HEK293 (cell line): ENCODE measurements at regions not wholly inside any gene's neighbourhood (a gene's known extent, or its start where the extent isn't known, plus 50 kb on each side); places are given as distances from the start of the nearest gene placed in this dataset.

Experiments
- CTCF ChIA-PET: fragments of 350-600 bp; formaldehyde crosslinking; extraction: SDS; loops from one replicate; lab custom pipeline; 2021; ENCODE audit warnings: antibody characterized with exemption; lab: Yijun Ruan, JAX
- POLR2A ChIA-PET: fragments of 300-600 bp; formaldehyde crosslinking; extraction: SDS; loops from one replicate; lab custom pipeline; 2020; ENCODE audit warnings: antibody characterized with exemption, inconsistent platforms; lab: Yijun Ruan, JAX
- H3K27ac ChIP-seq: fragments of 200-500 bp; sonication (Bioruptor generic); 2 replicates; pipeline ENCODE4 v1.5.1; 2014; ENCODE audit warnings: low read depth, low read length, control low read depth, inconsistent platforms; ENCODE audit errors: extremely low read depth
- H3K36me3 ChIP-seq, 2 experiments: fragments of 200-500 bp in 1 of 2; sonication (Bioruptor generic) in 1 of 2; 1 replicate in 1 of 2; 2 replicates in 1 of 2; pipeline ENCODE4 v1.5.1; 2014 to 2017; ENCODE audit warnings: inconsistent platforms in 2 of 2, low read length in 2 of 2; ENCODE audit not compliant: control insufficient read depth in 2 of 2, insufficient read depth in 1 of 2
- H3K4me1 ChIP-seq: fragments of 200-500 bp; sonication (Bioruptor generic); 2 replicates; pipeline ENCODE4 v1.5.1; 2014; ENCODE audit warnings: mild to moderate bottlenecking, low read length, inconsistent platforms; ENCODE audit not compliant: control insufficient read depth, insufficient read depth
- H3K4me3 ChIP-seq: 2 replicates; pipeline ENCODE4 v1.5.1; 2011; ENCODE audit warnings: low read depth, mild to moderate bottlenecking, control low read depth, low read length, moderate library complexity
- H3K9me3 ChIP-seq: fragments of 200-500 bp; sonication (Bioruptor generic); 2 replicates; pipeline ENCODE4 v1.5.1; 2014; ENCODE audit warnings: low read depth, low read length, inconsistent platforms; ENCODE audit not compliant: control insufficient read depth, insufficient read depth
- ATF2 ChIP-seq: fragments of 450-650 bp; formaldehyde crosslinking; IDR thresholded peaks from 2 replicates; pipeline ENCODE4 v1.5.1; 2016; ENCODE audit warnings: missing biosample characterization, missing genetic modification characterization, low read depth
- BCL6B ChIP-seq: fragments of 450-650 bp; formaldehyde crosslinking; IDR thresholded peaks from 2 replicates; pipeline ENCODE4 v1.5.1; 2017; ENCODE audit warnings: missing biosample characterization, missing genetic modification characterization
- EGR2 ChIP-seq: fragments of 450-650 bp; formaldehyde crosslinking; IDR thresholded peaks from 2 replicates; pipeline ENCODE4 v1.5.1; 2016; ENCODE audit warnings: low read depth, missing biosample characterization, missing genetic modification characterization
- IKZF3 ChIP-seq: fragments of 450-650 bp; IDR thresholded peaks from 2 replicates; pipeline ENCODE4 v1.5.0; 2018; ENCODE audit warnings: missing biosample characterization, mild to moderate bottlenecking, missing genetic modification characterization, moderate library complexity
- KLF1 ChIP-seq: fragments of 450-650 bp; formaldehyde crosslinking; IDR thresholded peaks from 2 replicates; pipeline ENCODE4 v1.5.1; 2016; ENCODE audit warnings: missing biosample characterization, missing genetic modification characterization
- KLF8 ChIP-seq: fragments of 450-650 bp; formaldehyde crosslinking; IDR thresholded peaks from 2 replicates; pipeline ENCODE4 v1.5.1; 2016; ENCODE audit warnings: missing biosample characterization, missing genetic modification characterization
- OSR2 ChIP-seq: fragments of 450-650 bp; formaldehyde crosslinking; IDR thresholded peaks from 2 replicates; pipeline ENCODE4 v1.5.1; 2016; ENCODE audit warnings: missing biosample characterization, missing genetic modification characterization
- PRDM4 ChIP-seq: fragments of 450-650 bp; formaldehyde crosslinking; IDR thresholded peaks from 2 replicates; pipeline ENCODE4 v1.5.1; 2017; ENCODE audit warnings: missing biosample characterization, missing genetic modification characterization
- ZBTB48 ChIP-seq: fragments of 450-650 bp; formaldehyde crosslinking; IDR thresholded peaks from 2 replicates; pipeline ENCODE4 v1.5.1; 2016; ENCODE audit warnings: missing biosample characterization, missing genetic modification characterization
- ZBTB8A ChIP-seq: fragments of 450-650 bp; formaldehyde crosslinking; IDR thresholded peaks from 2 replicates; pipeline ENCODE4 v1.5.1; 2016; ENCODE audit warnings: missing biosample characterization, missing genetic modification characterization
- ZFHX2 ChIP-seq: fragments of 450-650 bp; formaldehyde crosslinking; conservative IDR thresholded peaks from 2 replicates; pipeline ENCODE4 v1.5.1; 2016; ENCODE audit warnings: missing biosample characterization, missing genetic modification characterization
- ZNF175 ChIP-seq: fragments of 450-650 bp; formaldehyde crosslinking; IDR thresholded peaks from 2 replicates; pipeline ENCODE4 v1.5.1; 2016; ENCODE audit warnings: missing biosample characterization, missing genetic modification characterization
- ZNF184 ChIP-seq: fragments of 450-650 bp; IDR thresholded peaks from 2 replicates; pipeline ENCODE4 v1.5.1; 2018; ENCODE audit warnings: missing biosample characterization, mild to moderate bottlenecking, missing genetic modification characterization
- ZNF202 ChIP-seq: fragments of 450-650 bp; formaldehyde crosslinking; IDR thresholded peaks from 2 replicates; pipeline ENCODE4 v1.5.1; 2016; ENCODE audit warnings: missing biosample characterization, missing genetic modification characterization, borderline replicate concordance
- ZNF214 ChIP-seq: fragments of 450-650 bp; formaldehyde crosslinking; IDR thresholded peaks from 2 replicates; pipeline ENCODE4 v1.5.1; 2017; ENCODE audit warnings: missing biosample characterization, mild to moderate bottlenecking, missing genetic modification characterization, borderline replicate concordance
- ZNF394 ChIP-seq: fragments of 450-650 bp; formaldehyde crosslinking; IDR thresholded peaks from 2 replicates; pipeline ENCODE4 v1.5.1; 2016; ENCODE audit warnings: missing biosample characterization, missing genetic modification characterization, mild to moderate bottlenecking, moderate library complexity, borderline replicate concordance
- ZNF629 ChIP-seq: fragments of 450-650 bp; formaldehyde crosslinking; IDR thresholded peaks from 2 replicates; pipeline ENCODE4 v1.5.1; 2017; ENCODE audit warnings: missing biosample characterization, missing genetic modification characterization
- ZNF692 ChIP-seq: fragments of 450-650 bp; formaldehyde crosslinking; IDR thresholded peaks from 2 replicates; pipeline ENCODE4 v1.5.1; 2016; ENCODE audit warnings: missing biosample characterization, missing genetic modification characterization
- ZNF791 ChIP-seq: fragments of 450-650 bp; formaldehyde crosslinking; IDR thresholded peaks from 2 replicates; pipeline ENCODE4 v1.5.1; 2016; ENCODE audit warnings: missing biosample characterization, missing genetic modification characterization
- ZNF830 ChIP-seq: fragments of 450-650 bp; IDR thresholded peaks from 2 replicates; pipeline ENCODE4 v1.5.0; 2018; ENCODE audit warnings: missing biosample characterization, missing genetic modification characterization, low read depth, mild to moderate bottlenecking, moderate library complexity
- ZXDB ChIP-seq: fragments of 450-650 bp; formaldehyde crosslinking; IDR thresholded peaks from 2 replicates; pipeline ENCODE4 v1.5.1; 2016; ENCODE audit warnings: missing biosample characterization, missing genetic modification characterization

GRCh38 chr15:69887009-69887408, 210.7 kb downstream of the TLE3 start (continued):
- TF ChIP-seq ZNF791 (no peak), IKZF3 (tag by site-specific recombination) (0 out of 2 replicates have a peak, but pooled peaks have one; percentile 42), ZNF175 (tag by site-specific recombination) (no peak), KLF1 (tag by site-specific recombination) (0 out of 2 replicates have a peak, but pooled peaks have one; percentile 25), ZNF830 (tag by site-specific recombination) (no peak), ZXDB (tag by site-specific recombination) (0 out of 2 replicates have a peak, but pooled peaks have one; percentile 18), ZNF629 (tag by site-specific recombination) (no peak), ZNF692 (tag by site-specific recombination) (peak; percentile 37; the same call in 1 of the 2 replicates), ZBTB8A (tag by site-specific recombination) (0 out of 2 replicates have a peak, but pooled peaks have one; percentile 25), KLF8 (tag by site-specific recombination) (no peak), PRDM4 (tag by site-specific recombination) (no peak), OSR2 (tag by site-specific recombination) (peak; percentile 65; the same call in 1 of the 2 replicates)

- no peaks in the 10 kb centered on the region for H3K36me3 ChIP-seq
- CTCF ChIA-PET = no interaction called here
- H3K9me3 ChIP-seq = peaks cover 2% of the 10 kb centered on the region; the same call in 1 of the 2 replicates
- H3K27ac ChIP-seq = no peak overlapping the region
- no peak overlapping the region for H3K4me3 ChIP-seq
- H3K4me1 ChIP-seq = peaks cover 11% of the 10 kb centered on the region
- TF ChIP-seq ZNF214 (tag by site-specific recombination) = no peak
- peak; percentile 94 for TF ChIP-seq ZNF394 (tag by site-specific recombination)
- TF ChIP-seq ZNF202 (tag by site-specific recombination) = no peak
- peak; percentile 54; the same call in 1 of the 2 replicates for TF ChIP-seq ZBTB48
- TF ChIP-seq ATF2 (tag by site-specific recombination) = peak; percentile 86
- TF ChIP-seq EGR2 (tag by site-specific recombination) = peak; percentile 17; the same call in 1 of the 2 replicates
- TF ChIP-seq BCL6B (tag by site-specific recombination) = peak; percentile 91
- no peak for TF ChIP-seq ZNF184
- TF ChIP-seq ZFHX2 (tag by site-specific recombination) = peak; percentile 42
- TF ChIP-seq, all 188 proteins: peak for 6
- POLR2A ChIA-PET = interaction anchor here (0.6 kb wide), 1 partner anchor 11 kb away, joined by 3 read pairs; no protein-coding TSS in a partner anchor
Observed at GRCh38 chr15:69887553-69887952, 210.2 kb downstream of the TLE3 start.
